ENCODE measurements at regions not wholly inside any gene's neighbourhood (a gene's known extent, or its start where the extent isn't known, plus 50 kb on each side); places are given as distances from the start of the nearest gene placed in this dataset.

DNA sequence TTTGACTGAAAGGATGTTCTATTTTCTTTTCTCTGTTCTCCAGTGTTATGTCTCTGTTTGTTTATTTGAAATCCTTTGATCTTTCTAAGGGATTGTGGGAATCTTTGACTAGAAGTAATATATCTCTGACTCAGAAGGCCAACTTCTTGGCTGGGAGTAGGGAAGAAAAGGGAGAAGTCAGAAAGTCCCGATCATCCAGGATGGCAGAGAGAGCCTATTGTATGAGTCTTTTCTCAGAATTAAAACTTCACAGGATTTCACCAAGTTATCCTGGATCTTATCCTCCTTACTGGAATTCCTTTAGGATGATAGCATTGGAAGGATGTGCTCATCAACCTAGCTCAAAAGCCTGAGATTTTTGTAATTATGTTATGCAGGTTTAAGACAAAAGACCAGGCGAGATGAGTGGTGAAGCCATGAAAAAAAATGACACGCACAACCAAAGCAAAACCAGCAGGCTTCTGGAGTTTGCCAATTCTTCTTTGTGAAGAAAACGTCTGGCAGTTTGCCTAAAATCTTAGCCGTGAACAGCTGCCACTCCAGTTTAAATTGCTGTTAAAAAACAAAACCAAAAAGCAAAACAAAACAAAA, 383.6 kb upstream of the SMIM21 start:
- no peak overlapping the region for H3K27ac Mint-ChIP-seq (ENCODE audit: low read depth)
- peaks cover 11% of the 10 kb centered on the region for H3K27me3 Mint-ChIP-seq
- no peaks in the 10 kb centered on the region for H3K4me1 Mint-ChIP-seq
- DNase-seq (ENCODE audit: low spot score in 2 of 2) (no peak), ATAC-seq (replicated peaks; ENCODE audit: extremely low read depth, poor library complexity, severe bottlenecking) (no peak)
- no peaks in the 10 kb centered on the region for H3K36me3 Mint-ChIP-seq (ENCODE audit: insufficient read depth)
- no peak overlapping the region for H3K4me3 Mint-ChIP-seq
- H3K9me3 Mint-ChIP-seq = peaks cover 6% of the 10 kb centered on the region

DNA sequence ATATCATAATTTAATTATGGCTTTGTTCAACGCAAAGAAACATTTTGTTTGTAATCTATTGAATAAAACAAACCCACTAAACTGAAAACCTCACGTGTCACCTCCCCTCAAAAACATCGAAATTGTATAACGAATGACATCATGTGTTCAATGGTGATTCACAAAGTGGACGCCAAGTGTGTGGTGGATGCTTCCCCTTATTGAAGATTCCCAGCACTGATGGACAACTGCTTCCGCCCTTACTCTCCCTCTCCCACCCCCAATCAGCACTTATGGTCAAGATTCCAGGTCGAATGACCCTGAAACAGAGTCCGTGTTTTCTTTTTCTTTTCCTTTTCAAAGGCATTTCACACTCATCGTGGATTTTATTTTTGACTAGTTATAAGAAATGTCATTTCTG, 383.0 kb upstream of the SMIM21 start:
- Mint-ChIP-seq H3K36me3 (ENCODE audit: insufficient read depth) (no peaks in the 10 kb centered on the region), H3K27me3 (peaks cover 11% of the 10 kb centered on the region), H3K4me1 (no peaks in the 10 kb centered on the region), H3K9me3 (peaks cover 6% of the 10 kb centered on the region), H3K27ac (ENCODE audit: low read depth) (no peak overlapping the region), H3K4me3 (no peak overlapping the region)
- DNase-seq (ENCODE audit: low spot score in 2 of 2) (no peak), ATAC-seq (replicated peaks; ENCODE audit: extremely low read depth, poor library complexity, severe bottlenecking) (no peak)

DNA sequence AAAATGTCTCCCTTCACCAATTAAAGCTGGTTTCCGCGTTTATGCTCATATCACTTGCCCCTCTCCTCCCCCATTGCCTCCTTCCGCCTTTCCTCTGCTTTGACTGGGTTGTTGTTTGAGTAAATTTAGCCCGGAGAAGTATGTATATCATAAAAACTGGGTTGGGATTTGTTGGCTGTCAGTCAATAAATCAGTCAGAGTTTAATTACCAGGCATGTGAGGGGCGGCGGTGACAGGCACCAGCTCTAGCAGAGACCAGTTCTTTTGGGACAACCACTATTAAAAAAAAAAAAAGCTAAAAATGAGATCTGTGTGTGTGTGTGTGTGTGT, 382.4 kb upstream of the SMIM21 start:
- no peak for ATAC-seq (replicated peaks; ENCODE audit: extremely low read depth, poor library complexity, severe bottlenecking)
- Mint-ChIP-seq H3K36me3 (ENCODE audit: insufficient read depth) (no peaks in the 10 kb centered on the region), H3K4me3 (no peak overlapping the region), H3K27me3 (peaks cover 11% of the 10 kb centered on the region), H3K27ac (ENCODE audit: low read depth) (no peak overlapping the region), H3K4me1 (no peaks in the 10 kb centered on the region), H3K9me3 (peaks cover 6% of the 10 kb centered on the region)
- DNase-seq (ENCODE audit: low spot score in 2 of 2) = no peak

DNA sequence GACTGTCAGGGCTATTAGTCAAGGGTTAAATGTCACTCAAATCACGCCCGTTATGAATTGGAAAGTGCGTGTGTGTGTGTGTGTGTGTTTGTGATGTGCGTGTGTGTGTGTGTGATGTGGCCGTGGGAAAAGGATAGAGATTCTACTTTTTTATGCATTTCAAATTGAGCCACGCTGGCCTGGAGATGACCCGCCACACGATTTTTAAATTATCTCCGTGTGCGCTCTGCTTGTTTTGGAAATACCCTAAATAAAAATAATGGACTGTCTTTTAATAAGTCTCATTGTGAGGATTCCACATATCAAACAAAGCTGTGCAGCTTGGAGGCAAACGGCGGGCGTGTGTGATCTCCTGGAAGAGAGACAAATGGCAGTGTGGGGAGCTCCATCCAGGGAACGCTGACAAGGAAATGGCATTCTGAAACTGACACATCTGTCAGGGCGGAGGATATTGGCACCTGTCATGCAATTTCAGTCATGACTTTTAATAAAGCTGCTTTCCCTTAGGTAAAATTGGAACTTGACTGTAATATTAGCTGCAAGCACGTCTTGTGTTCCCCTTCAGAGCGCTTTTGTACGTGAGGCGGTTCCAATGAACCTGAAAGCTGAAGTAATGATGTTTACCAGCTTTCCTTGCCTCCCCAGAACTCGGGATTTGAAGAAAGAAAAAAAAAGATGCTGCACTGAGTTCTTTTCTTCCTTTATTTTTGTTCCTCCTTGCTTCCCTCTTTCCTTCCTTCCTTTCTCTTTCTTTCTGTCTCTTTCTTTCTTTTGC, 381.8 kb upstream of the SMIM21 start:
- peaks cover 11% of the 10 kb centered on the region for H3K27me3 Mint-ChIP-seq
- H3K36me3 Mint-ChIP-seq (ENCODE audit: insufficient read depth) = no peaks in the 10 kb centered on the region
- H3K9me3 Mint-ChIP-seq = peaks cover 6% of the 10 kb centered on the region
- DNase-seq (ENCODE audit: low spot score in 2 of 2) (no peak), ATAC-seq (replicated peaks; ENCODE audit: extremely low read depth, poor library complexity, severe bottlenecking) (no peak)
- H3K27ac Mint-ChIP-seq (ENCODE audit: low read depth) = no peak overlapping the region
- no peaks in the 10 kb centered on the region for H3K4me1 Mint-ChIP-seq
- no peak overlapping the region for H3K4me3 Mint-ChIP-seq

DNA sequence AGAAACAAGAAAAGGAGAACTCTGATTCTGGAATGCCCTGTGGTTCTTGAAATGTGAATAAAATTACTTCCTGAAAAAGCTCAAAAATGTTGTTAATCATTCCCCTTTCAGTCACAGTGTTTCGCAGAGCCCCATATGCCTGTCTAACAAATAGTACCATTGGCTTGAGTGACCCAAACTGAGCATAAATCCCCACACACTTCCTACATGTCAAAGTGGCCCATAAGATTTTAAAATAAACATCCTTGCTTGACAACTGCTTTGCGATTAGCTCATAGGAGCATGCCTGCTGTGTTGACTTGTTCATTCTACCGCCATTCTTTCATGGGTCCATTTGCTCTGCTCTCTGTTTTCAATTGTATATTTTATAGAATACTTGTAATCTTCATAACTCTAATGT, 377.8 kb upstream of the SMIM21 start:
- H3K4me1 Mint-ChIP-seq = no peaks in the 10 kb centered on the region
- DNase-seq (ENCODE audit: low spot score in 2 of 2) (no peak), ATAC-seq (replicated peaks; ENCODE audit: extremely low read depth, poor library complexity, severe bottlenecking) (no peak)
- H3K27ac Mint-ChIP-seq (ENCODE audit: low read depth) = no peak overlapping the region
- peaks cover 17% of the 10 kb centered on the region for H3K27me3 Mint-ChIP-seq
- no peak overlapping the region for H3K4me3 Mint-ChIP-seq
- no peaks in the 10 kb centered on the region for H3K9me3 Mint-ChIP-seq
- H3K36me3 Mint-ChIP-seq (ENCODE audit: insufficient read depth) = no peaks in the 10 kb centered on the region

DNA sequence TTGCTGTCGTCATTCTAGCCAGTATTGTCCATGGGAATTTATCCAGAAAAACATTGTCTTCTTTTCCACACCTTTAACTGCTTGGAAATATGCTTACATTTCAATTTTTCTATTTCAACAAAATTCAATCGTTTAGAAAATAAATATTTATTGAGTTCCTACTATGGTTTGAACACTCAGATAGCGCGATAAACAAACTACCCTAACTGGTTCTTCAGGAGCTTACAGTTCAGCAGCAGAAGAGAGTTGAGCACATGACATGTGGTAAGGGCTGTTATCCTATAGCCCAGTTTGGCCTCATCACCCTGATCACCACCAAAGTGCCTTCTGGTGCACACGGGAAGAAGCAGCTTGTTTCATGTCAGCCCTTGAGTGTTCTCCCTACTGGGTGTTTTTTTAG, 375.2 kb upstream of the SMIM21 start:
- H3K4me1 Mint-ChIP-seq = no peaks in the 10 kb centered on the region
- DNase-seq (ENCODE audit: low spot score in 2 of 2) = no peak
- no peak overlapping the region for H3K27ac Mint-ChIP-seq (ENCODE audit: low read depth)
- no peak overlapping the region for H3K4me3 Mint-ChIP-seq
- ATAC-seq (replicated peaks; ENCODE audit: extremely low read depth, poor library complexity, severe bottlenecking) = no peak
- H3K9me3 Mint-ChIP-seq = no peaks in the 10 kb centered on the region
- H3K36me3 Mint-ChIP-seq (ENCODE audit: insufficient read depth) = no peaks in the 10 kb centered on the region
- peaks cover 6% of the 10 kb centered on the region for H3K27me3 Mint-ChIP-seq

DNA sequence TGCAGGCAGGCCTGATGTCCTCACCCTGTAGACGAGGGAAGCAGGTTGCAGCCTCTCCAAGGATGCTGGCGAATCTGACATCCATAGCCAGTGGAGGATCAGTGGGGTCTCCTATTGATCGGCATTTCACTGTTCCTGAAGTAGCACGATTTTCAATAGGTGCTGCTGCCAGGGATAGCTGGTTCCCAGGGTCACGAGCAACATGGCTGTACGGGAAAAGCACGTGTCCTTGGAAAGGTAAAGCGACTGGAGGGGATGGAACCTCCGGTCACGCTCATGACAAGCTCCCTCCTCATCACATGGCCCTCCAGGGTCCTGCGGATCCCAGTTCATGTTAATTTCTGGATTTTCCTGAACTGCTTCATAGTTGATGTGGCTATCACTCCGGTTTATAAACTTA, 373.7 kb upstream of the SMIM21 start:
- peaks cover 6% of the 10 kb centered on the region for H3K27me3 Mint-ChIP-seq
- no peaks in the 10 kb centered on the region for H3K36me3 Mint-ChIP-seq (ENCODE audit: insufficient read depth)
- DNase-seq (ENCODE audit: low spot score in 2 of 2) (no peak), ATAC-seq (replicated peaks; ENCODE audit: extremely low read depth, poor library complexity, severe bottlenecking) (no peak)
- no peak overlapping the region for H3K27ac Mint-ChIP-seq (ENCODE audit: low read depth)
- no peaks in the 10 kb centered on the region for H3K4me1 Mint-ChIP-seq
- no peak overlapping the region for H3K4me3 Mint-ChIP-seq
- peaks cover 5% of the 10 kb centered on the region for H3K9me3 Mint-ChIP-seq

DNA sequence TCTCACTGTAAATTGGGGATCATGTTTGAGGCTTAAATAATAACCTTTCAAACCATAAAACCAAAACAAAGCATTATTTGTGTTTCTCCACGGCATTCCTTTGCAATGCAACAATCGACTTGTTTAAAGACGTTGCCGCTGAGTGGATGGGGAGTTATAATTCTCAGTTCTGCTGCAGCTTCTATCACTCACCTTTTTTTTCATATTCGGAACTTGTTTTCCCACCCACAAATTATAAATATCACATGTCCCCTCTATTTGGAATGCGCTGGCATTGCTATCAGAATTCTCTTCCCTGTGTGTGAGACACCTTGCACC, 372.8 kb upstream of the SMIM21 start:
- no peak overlapping the region for H3K4me3 Mint-ChIP-seq
- no peak for DNase-seq (ENCODE audit: low spot score in 2 of 2)
- no peak for ATAC-seq (replicated peaks; ENCODE audit: extremely low read depth, poor library complexity, severe bottlenecking)
- H3K36me3 Mint-ChIP-seq (ENCODE audit: insufficient read depth) = no peaks in the 10 kb centered on the region
- H3K27me3 Mint-ChIP-seq = peaks cover 6% of the 10 kb centered on the region
- H3K27ac Mint-ChIP-seq (ENCODE audit: low read depth) = no peak overlapping the region
- peaks cover 5% of the 10 kb centered on the region for H3K9me3 Mint-ChIP-seq
- H3K4me1 Mint-ChIP-seq = no peaks in the 10 kb centered on the region

DNA sequence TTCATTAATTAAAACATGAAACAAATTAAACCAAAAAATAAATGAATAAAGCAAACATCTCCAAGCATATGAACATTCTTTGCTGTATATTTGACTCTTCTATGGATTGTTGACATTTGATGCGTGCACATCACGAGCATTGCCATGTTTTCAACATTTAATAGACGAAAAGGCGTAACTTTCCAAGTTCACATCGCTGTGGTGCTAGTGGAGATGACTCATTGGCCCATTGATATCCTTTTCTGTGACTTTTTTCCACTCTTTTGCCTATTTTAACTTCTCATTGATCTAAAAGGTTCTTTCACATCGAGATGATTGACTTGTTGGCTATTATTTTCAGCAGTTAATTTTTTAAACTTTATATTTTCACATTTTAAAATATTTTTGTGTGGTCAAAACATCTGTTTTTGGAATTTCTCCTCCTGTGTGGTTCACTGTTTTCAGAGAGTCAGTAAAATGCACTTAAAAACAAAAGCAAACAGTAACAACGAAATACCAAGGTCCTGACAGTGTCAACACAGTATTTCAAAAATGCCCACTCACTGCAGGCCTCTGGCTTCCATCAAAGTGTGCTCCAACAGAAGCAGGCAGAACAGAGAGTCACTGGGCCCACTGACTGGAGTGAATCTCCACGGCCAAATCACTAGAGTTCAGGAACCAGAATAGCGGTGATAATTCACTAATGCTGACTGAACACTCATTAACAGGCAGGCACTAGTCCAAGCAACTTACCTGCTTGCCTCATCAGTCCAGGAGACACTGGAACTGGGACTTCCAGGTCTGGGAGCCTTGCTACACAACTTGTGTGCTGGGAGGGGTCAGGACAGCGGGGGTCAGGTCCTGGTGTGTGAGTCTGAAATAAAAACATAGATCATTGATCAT, 372.2 kb upstream of the SMIM21 start:
- H3K4me1 Mint-ChIP-seq = no peaks in the 10 kb centered on the region
- no peak overlapping the region for H3K4me3 Mint-ChIP-seq
- H3K27ac Mint-ChIP-seq (ENCODE audit: low read depth) = no peak overlapping the region

DNA sequence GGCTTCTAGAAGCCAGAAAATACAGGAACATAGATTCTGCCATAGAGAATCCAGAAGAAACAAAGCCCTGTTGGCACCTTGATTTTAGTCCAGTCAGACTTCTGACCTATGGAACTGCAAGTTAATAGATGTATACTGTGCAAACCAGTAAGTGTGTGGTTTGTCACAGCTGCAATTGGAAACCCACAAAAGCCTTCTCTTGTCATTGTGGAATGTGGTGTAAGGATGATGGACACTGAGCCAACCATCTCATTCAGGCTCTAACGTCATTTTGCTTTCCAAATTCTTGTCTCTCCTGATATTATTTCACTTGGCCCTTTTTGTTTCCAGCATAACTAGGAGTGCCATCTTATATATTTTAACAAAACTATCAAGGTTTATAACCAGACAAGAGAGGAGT, 369.5 kb upstream of the SMIM21 start:
- DNase-seq (ENCODE audit: low spot score in 2 of 2) (no peak), ATAC-seq (replicated peaks; ENCODE audit: extremely low read depth, poor library complexity, severe bottlenecking) (no peak)
- Mint-ChIP-seq H3K27me3 (peaks cover 6% of the 10 kb centered on the region), H3K9me3 (peaks cover 17% of the 10 kb centered on the region), H3K4me1 (no peaks in the 10 kb centered on the region), H3K27ac (ENCODE audit: low read depth) (no peak overlapping the region), H3K36me3 (ENCODE audit: insufficient read depth) (no peaks in the 10 kb centered on the region), H3K4me3 (no peak overlapping the region)

More for the DNA sequence above, 372.2 kb upstream of the SMIM21 start:
- ATAC-seq (replicated peaks; ENCODE audit: extremely low read depth, poor library complexity, severe bottlenecking) (no peak), DNase-seq (ENCODE audit: low spot score in 2 of 2) (no peak)
- H3K27me3 Mint-ChIP-seq = peaks cover 6% of the 10 kb centered on the region
- H3K9me3 Mint-ChIP-seq = peaks cover 5% of the 10 kb centered on the region
- no peaks in the 10 kb centered on the region for H3K36me3 Mint-ChIP-seq (ENCODE audit: insufficient read depth)

DNA sequence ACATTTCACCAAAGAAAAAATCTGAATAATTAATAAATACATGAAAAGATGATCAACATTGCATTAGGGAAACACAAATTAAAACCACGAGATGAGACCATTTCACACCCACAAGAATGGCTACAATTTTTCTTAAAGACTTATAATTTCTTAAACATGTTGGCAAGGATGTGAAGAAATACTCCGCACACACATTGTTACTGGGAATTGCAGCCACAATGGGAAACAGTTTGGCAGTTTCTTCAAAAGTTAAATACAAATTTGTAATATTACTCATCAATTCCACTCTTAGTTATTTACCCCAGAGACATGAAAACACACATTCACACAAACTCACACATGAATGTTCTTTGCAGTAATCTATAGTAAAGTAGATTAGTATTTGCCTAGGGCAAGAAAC, 363.3 kb upstream of the SMIM21 start:
- Mint-ChIP-seq H3K27me3 (peaks cover 16% of the 10 kb centered on the region), H3K4me1 (no peaks in the 10 kb centered on the region), H3K4me3 (no peak overlapping the region), H3K36me3 (ENCODE audit: insufficient read depth) (no peaks in the 10 kb centered on the region), H3K27ac (ENCODE audit: low read depth) (no peak overlapping the region), H3K9me3 (peaks cover 11% of the 10 kb centered on the region)
- ATAC-seq (replicated peaks; ENCODE audit: extremely low read depth, poor library complexity, severe bottlenecking) = no peak
- no peak for DNase-seq (ENCODE audit: low spot score in 2 of 2)

DNA sequence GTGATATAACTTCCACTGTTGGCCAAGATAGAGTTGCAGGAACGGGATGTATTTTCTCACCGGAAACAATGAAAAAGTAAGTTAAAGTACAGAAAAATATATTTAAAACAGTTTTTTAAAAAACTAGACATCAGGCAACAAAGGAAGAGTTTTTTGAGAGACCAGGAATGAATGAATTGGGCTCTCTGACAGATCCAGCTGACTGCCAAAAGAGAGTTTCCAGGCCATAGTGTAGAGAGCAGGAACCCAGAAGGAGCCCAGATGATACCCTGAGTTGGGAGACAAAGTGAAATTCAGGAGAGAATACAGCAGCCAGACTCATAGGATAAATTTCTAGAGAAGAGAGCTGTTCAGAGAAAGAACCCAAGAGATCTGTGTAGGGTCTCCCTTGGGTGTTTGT, 362.6 kb upstream of the SMIM21 start:
- H3K27ac Mint-ChIP-seq (ENCODE audit: low read depth) = no peak overlapping the region
- H3K4me1 Mint-ChIP-seq = no peaks in the 10 kb centered on the region
- H3K27me3 Mint-ChIP-seq = peaks cover 16% of the 10 kb centered on the region
- H3K4me3 Mint-ChIP-seq = no peak overlapping the region
- no peak for ATAC-seq (replicated peaks; ENCODE audit: extremely low read depth, poor library complexity, severe bottlenecking)
- H3K9me3 Mint-ChIP-seq = peaks cover 11% of the 10 kb centered on the region
- no peak for DNase-seq (ENCODE audit: low spot score in 2 of 2)
- H3K36me3 Mint-ChIP-seq (ENCODE audit: insufficient read depth) = no peaks in the 10 kb centered on the region

DNA sequence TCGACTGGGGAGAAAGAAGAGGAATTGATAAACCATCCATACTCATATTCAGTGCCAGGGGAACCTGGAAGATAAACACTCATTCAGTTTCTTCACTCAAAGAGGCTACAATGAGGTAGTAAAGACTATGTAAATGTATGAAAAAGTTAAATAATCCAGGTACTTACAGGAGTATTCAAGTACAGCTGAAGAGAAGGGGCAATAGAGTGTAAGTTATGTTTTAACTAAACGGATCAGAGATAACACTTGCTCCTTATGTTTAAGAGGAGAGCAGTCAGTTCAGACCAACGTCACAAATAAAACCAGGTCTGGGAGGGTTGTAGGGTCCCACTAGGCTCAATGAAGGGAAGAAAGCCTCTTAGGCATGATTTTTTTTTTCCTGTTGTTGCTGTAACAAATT, 358.3 kb upstream of the SMIM21 start:
- no peaks in the 10 kb centered on the region for H3K9me3 Mint-ChIP-seq
- H3K27ac Mint-ChIP-seq (ENCODE audit: low read depth) = no peak overlapping the region
- ATAC-seq (replicated peaks; ENCODE audit: extremely low read depth, poor library complexity, severe bottlenecking) = no peak
- H3K27me3 Mint-ChIP-seq = peaks cover 16% of the 10 kb centered on the region
- no peaks in the 10 kb centered on the region for H3K36me3 Mint-ChIP-seq (ENCODE audit: insufficient read depth)
- no peak for DNase-seq (ENCODE audit: low spot score in 2 of 2)
- no peaks in the 10 kb centered on the region for H3K4me1 Mint-ChIP-seq
- no peak overlapping the region for H3K4me3 Mint-ChIP-seq
